GM04504 (cell line): ENCODE measurements at regions not wholly inside any gene's neighbourhood (a gene's known extent, or its start where the extent isn't known, plus 50 kb on each side); places are given as distances from the start of the nearest gene placed in this dataset.

Experiments used
- DNase-seq: peaks from one replicate; pipeline ENCODE4 v3.0.0-alpha.2; 2012; ENCODE audit warnings: low read depth

- DNase-seq = no peak
Observed at GRCh38 chr3:111352585-111352984, 189.4 kb upstream of the CD96 start.

DNA sequence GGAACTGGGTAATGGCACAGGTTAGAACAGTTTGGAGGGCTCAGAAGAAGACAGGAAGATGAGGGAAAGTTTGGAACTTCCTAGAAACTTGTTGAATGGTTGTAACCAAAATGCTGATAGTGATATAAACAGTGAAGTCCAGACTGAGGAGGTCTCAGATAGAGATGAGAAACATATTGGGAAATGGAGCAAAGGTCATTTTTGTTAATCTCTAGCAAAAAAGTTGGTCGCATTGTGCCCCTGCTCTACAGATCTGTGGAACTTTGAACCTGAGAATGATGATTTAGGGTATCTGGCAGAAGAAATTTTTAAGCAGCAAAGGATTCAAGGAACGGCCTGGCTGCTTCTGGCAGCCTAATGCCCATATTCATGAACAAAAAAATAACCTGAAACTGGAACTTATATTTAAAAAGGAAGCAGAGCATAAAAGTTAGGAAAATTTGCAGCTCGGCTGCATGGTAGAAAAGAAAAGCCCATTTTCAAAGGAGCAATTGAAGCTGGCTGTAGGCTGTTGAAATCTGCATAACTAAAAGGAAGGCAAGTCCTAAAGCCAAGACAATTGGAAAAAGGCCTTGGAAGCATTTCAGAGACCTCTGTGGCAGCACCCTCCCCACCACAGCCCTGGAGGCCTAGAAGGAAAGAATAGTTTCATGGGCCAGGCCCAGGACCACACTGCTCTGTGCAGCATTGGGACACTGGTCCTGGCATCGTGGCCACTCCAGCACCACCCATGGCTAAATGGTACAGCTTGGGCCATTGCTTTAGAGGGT lies 182.6 kb upstream of the CD96 start:
- no peak for DNase-seq

GRCh38 chr3:111362381-111363009 lies 179.5 kb upstream of the CD96 start:
- no peak for DNase-seq

DNA sequence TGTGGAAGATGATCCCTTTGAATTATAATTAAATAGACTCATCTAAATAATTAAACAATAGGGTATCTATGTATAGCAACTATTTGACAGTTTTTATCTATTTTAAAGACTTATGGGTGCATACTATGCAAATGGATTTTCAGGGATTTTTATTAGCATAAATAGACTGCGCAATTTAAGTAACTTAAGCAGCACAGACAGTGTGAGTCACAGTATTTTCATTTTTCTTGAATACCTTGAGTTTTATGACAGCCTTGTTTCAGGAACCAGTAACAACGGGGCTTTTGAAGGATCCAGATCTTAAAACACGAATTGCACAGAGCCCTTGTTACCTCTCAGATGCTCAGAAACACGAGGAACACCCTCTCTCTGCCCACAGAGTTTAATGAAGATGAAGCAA lies 175.5 kb upstream of the CD96 start:
- DNase-seq = no peak

- DNase-seq = peak; percentile 6
Observed at GRCh38 chr3:111368056-111368455, 173.9 kb upstream of the CD96 start.

- no peak for DNase-seq
Observed at GRCh38 chr3:111369958-111370357, 172.0 kb upstream of the CD96 start.

GRCh38 chr3:111373239-111373638 lies 168.8 kb upstream of the CD96 start:
- no peak for DNase-seq

- no peak for DNase-seq
Observed at GRCh38 chr3:111373861-111374260, 168.1 kb upstream of the CD96 start.

- no peak for DNase-seq
Observed at GRCh38 chr3:111385971-111386495, 156.0 kb upstream of the CD96 start.

DNA sequence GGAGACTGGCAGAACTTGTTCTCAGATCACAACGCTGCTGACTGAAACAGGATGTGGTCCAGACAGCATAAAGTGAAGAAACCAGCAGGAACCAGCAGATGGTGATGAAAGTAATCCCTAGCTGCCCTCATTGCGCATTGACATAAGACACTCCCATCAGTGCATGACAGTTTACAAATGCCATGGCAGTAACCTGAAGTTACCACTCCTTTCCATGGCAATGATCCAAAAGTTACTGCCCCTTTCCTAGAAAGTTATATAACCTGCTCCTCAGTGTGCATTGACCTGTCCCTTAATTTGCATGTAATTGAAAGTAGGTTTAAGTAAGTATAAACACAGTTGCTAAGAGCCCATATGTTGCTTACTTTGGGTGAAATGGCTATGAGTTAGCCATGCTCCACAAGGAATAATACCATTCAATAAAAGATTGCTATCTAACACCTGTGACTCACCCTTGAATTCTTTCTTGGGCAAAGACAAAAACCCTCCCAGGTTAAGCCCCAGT lies 149.1 kb upstream of the CD96 start:
- no peak for DNase-seq

DNA sequence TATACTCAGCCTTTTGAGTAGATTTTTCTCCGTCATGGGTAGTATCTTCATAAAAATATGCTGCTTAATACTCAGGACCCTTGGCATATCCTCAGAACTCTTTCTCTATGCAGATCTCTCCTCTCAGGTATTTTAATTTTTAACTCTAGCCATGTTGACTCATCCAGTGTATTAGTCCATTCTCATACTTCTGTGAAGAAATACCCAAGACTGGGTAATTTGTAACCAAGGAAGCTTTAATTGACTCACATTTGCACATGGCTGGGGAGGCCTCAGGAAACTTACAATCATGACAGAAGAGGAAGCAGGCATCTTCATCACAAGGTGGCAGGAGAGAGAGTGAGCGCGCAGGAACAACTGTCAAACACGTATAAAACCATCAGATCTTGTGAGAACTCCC lies 129.3 kb upstream of the CD96 start:
- DNase-seq = no peak

GRCh38 chr3:111414531-111414930 lies 127.5 kb upstream of the CD96 start:
- DNase-seq = no peak

- DNase-seq = no peak
Observed at GRCh38 chr3:111415018-111415417, 127.0 kb upstream of the CD96 start.

GRCh38 chr3:111418391-111418790 lies 123.6 kb upstream of the CD96 start:
- DNase-seq = no peak

- no peak for DNase-seq
Observed at GRCh38 chr3:111428301-111428700, 113.7 kb upstream of the CD96 start.

- DNase-seq = no peak
Observed at GRCh38 chr3:111434941-111435622, 106.9 kb upstream of the CD96 start.

- DNase-seq = no peak
Observed at GRCh38 chr3:111438283-111438682, 103.7 kb upstream of the CD96 start.

DNA sequence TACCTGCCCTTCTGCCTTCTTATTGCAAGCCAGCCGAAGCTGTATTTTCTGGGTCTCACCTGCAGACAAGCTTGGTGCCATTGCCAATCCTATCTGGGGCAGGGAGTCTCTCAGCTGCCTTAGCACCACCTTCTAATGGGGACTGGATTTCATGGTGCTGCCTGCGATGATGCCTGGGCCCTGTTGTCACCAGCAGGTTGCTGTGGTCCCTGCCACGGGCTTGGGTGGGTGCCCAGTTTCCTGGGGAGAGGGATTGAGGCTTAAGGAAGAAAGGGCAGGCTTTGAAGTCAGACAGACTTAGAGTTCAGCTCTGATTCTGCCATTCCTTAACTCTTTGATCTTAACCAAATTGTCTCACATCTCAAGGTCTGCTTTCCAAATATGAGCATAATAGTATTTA lies 87.4 kb upstream of the CD96 start:
- no peak for DNase-seq

- no peak for DNase-seq
Observed at GRCh38 chr3:111465081-111465670, 76.8 kb upstream of the CD96 start.

- DNase-seq = no peak
Observed at GRCh38 chr3:111470032-111470431, 72.0 kb upstream of the CD96 start.

GRCh38 chr3:111471831-111472230 lies 70.2 kb upstream of the CD96 start:
- DNase-seq = no peak

- no peak for DNase-seq
Observed at GRCh38 chr3:111472556-111472955, 69.4 kb upstream of the CD96 start.
